ENCODE measurements at regions not wholly inside any gene's neighbourhood (a gene's known extent, or its start where the extent isn't known, plus 50 kb on each side); places are given as distances from the start of the nearest gene placed in this dataset.

GRCh38 chr12:126706300-126706699 is 1560.7 kb upstream of the TMEM132C start:
- Histone ChIP-seq H4K5ac (ENCODE audit: insufficient read length, low read depth, low read length) (no peak overlapping the region), H3K4ac (ENCODE audit: low read depth, low read length) (no peak overlapping the region), H4K8ac (replicated peaks; ENCODE audit: insufficient read length, low read depth, low read length) (no peak overlapping the region), H3K27me3 (ENCODE audit: insufficient read depth, low read length) (no peaks in the 10 kb centered on the region), H3T11ph (ENCODE audit: low read length) (no peak overlapping the region), H2AK5ac (ENCODE audit: insufficient read length, low read length) (no peak overlapping the region), H3K9ac (ENCODE audit: extremely low read depth, insufficient read length, low read length) (no peak overlapping the region), H2BK20ac (ENCODE audit: low read depth, low read length, poor library complexity, severe bottlenecking) (no peak overlapping the region), H3K9me3 (ENCODE audit: control insufficient read depth, low read depth, low read length) (no peaks in the 10 kb centered on the region), H2BK5ac (ENCODE audit: insufficient read length, low read length) (no peak overlapping the region), H4K20me1 (ENCODE audit: control insufficient read depth, insufficient read depth, insufficient read length) (no peaks in the 10 kb centered on the region), H3K23ac (ENCODE audit: insufficient read length, low read depth, low read length) (no peak overlapping the region), H2BK120ac (ENCODE audit: low read depth, low read length, poor library complexity, severe bottlenecking) (no peak overlapping the region), H3K79me2 (ENCODE audit: insufficient read depth, low read length) (no peaks in the 10 kb centered on the region), H3K27ac (ENCODE audit: insufficient read length, low read depth, low read length) (no peak overlapping the region), H3K79me1 (ENCODE audit: insufficient read depth, low read depth, low read length, poor library complexity, severe bottlenecking) (no peaks in the 10 kb centered on the region), H2AFZ (ENCODE audit: low read length) (no peak overlapping the region), H3K4me2 (ENCODE audit: insufficient read depth, insufficient read length, low read length) (no peak overlapping the region), H4K91ac (ENCODE audit: insufficient read length, low read depth, low read length) (no peak overlapping the region), H2BK15ac (ENCODE audit: low read depth, low read length) (no peak overlapping the region), H3K23me2 (ENCODE audit: insufficient read length, low read depth, low read length, poor library complexity, severe bottlenecking) (no peaks in the 10 kb centered on the region), H3K18ac (ENCODE audit: insufficient read length, low read depth, low read length) (no peak overlapping the region), H3K56ac (ENCODE audit: insufficient read length, low read depth, low read length) (no peak overlapping the region), H3K4me1 (ENCODE audit: insufficient read depth, low read length) (no peaks in the 10 kb centered on the region; the same call in 1 of the 2 replicates), H2BK12ac (ENCODE audit: insufficient read length, low read depth, low read length) (no peak overlapping the region), H3K14ac (ENCODE audit: insufficient read depth, low read length) (no peak overlapping the region)
- TF ChIP-seq, protein P1, sequence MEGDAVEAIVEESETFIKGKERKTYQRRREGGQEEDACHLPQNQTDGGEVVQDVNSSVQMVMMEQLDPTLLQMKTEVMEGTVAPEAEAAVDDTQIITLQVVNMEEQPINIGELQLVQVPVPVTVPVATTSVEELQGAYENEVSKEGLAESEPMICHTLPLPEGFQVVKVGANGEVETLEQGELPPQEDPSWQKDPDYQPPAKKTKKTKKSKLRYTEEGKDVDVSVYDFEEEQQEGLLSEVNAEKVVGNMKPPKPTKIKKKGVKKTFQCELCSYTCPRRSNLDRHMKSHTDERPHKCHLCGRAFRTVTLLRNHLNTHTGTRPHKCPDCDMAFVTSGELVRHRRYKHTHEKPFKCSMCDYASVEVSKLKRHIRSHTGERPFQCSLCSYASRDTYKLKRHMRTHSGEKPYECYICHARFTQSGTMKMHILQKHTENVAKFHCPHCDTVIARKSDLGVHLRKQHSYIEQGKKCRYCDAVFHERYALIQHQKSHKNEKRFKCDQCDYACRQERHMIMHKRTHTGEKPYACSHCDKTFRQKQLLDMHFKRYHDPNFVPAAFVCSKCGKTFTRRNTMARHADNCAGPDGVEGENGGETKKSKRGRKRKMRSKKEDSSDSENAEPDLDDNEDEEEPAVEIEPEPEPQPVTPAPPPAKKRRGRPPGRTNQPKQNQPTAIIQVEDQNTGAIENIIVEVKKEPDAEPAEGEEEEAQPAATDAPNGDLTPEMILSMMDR (conservative IDR thresholded peaks at IDR 0.05): peak; percentile 50
- Mint-ChIP-seq H3K9me3 (no peaks in the 10 kb centered on the region; a peak in 1 of 5 replicates), H3K4me1 (peaks cover 2% of the 10 kb centered on the region in 2 experiments; a peak in 3 of 4 replicates), H3K4me3 (no peak overlapping the region), H3K27me3 (ENCODE audit: low read depth) (peaks cover 4% of the 10 kb centered on the region), H3K36me3 (ENCODE audit: insufficient read depth in 1 of 3, low read depth in 3 of 3) (no peaks in the 10 kb centered on the region), H3K27ac (no peak overlapping the region)
- DNase-seq: peak; percentile 68
- no CpG with 5 or more reads among the region's 4 CpGs for WGBS (ENCODE audit: extremely low coverage, insufficient read length, low lambda C conversion rate)

All from H9 (cell line).